Activated CD8-positive, alpha-beta T cell treated with anti-CD3 and anti-CD28 coated beads, Interleukin-2, amount 10 ng/mL, durations not matched to agents 7 days and 5 days (primary cell): ENCODE measurements at regions not wholly inside any gene's neighbourhood (a gene's known extent, or its start where the extent isn't known, plus 50 kb on each side); places are given as distances from the start of the nearest gene placed in this dataset.

Source experiments
- ATAC-seq: fragments of 150-1000 bp; cut with Tn5 transposase; one replicate; pipeline ENCODE4 v1.10.0; 2021; ENCODE audit warnings: moderate library complexity
- CTCF ChIA-PET: fragments of 350-600 bp; sonication (Branson Sonifier 250); formaldehyde crosslinking; loops from one replicate; lab custom pipeline; 2021; ENCODE audit warnings: antibody characterized with exemption; lab: Charles Lee
- POLR2A ChIA-PET: fragments of 350-600 bp; sonication (Branson Sonifier 250); formaldehyde crosslinking; loops from one replicate; lab custom pipeline; 2021; ENCODE audit warnings: antibody characterized with exemption; lab: Charles Lee
- DNase-seq: peaks from one replicate; pipeline ENCODE4 v3.0.0-alpha.2; 2020
- H3K27ac Mint-ChIP-seq: one replicate; pipeline ENCODE4 v1.8.0; 2021; ENCODE audit warnings: mild to moderate bottlenecking, mixed read lengths
- H3K27me3 Mint-ChIP-seq: one replicate; pipeline ENCODE4 v1.8.0; 2021; ENCODE audit warnings: low read depth, mixed read lengths
- H3K36me3 Mint-ChIP-seq: one replicate; pipeline ENCODE4 v1.8.0; 2021; ENCODE audit warnings: low read depth, mixed read lengths
- H3K4me1 Mint-ChIP-seq: one replicate; pipeline ENCODE4 v1.8.0; 2021; ENCODE audit warnings: low read depth, mixed read lengths
- H3K4me3 Mint-ChIP-seq: one replicate; pipeline ENCODE4 v1.8.0; 2021; ENCODE audit warnings: mild to moderate bottlenecking, mixed read lengths
- H3K9me3 Mint-ChIP-seq: one replicate; pipeline ENCODE4 v1.8.0; 2022; ENCODE audit warnings: mixed read lengths; ENCODE audit not compliant: insufficient read depth

- POLR2A ChIA-PET, result no interaction called here
- Mint-ChIP-seq H3K9me3 (no peaks in the 10 kb centered on the region), H3K4me3 (no peak overlapping the region), H3K4me1 (peaks cover 7% of the 10 kb centered on the region), H3K36me3 (no peaks in the 10 kb centered on the region), H3K27ac (no peak overlapping the region), H3K27me3 (peaks cover 13% of the 10 kb centered on the region)
- ATAC-seq, result no peak
- CTCF ChIA-PET, result interaction anchor here (0.7 to 1.2 kb wide), 2 partner anchors 69 to 83 kb away, joined by 3 read pairs; no protein-coding TSS in a partner anchor
- no peak for DNase-seq
Measured at GRCh38 chr3:5063724-5064123, 58.4 kb upstream of the ARL8B start.

- H3K4me3 Mint-ChIP-seq, result no peak overlapping the region
- peaks cover 36% of the 10 kb centered on the region for H3K27me3 Mint-ChIP-seq
- ChIA-PET CTCF (interaction anchor here (1.4 kb wide), 1 partner anchor 357 kb away, joined by 4 read pairs; no protein-coding TSS in a partner anchor), POLR2A (no interaction called here)
- ATAC-seq, result no peak
- no peak overlapping the region for H3K27ac Mint-ChIP-seq
- no peaks in the 10 kb centered on the region for H3K9me3 Mint-ChIP-seq
- no peak for DNase-seq
- no peaks in the 10 kb centered on the region for H3K36me3 Mint-ChIP-seq
- peaks cover 2% of the 10 kb centered on the region for H3K4me1 Mint-ChIP-seq
Measured at GRCh38 chr3:5068531-5069050, 53.5 kb upstream of the ARL8B start.

- Mint-ChIP-seq H3K4me3 (no peak overlapping the region), H3K27me3 (peaks cover 33% of the 10 kb centered on the region), H3K36me3 (no peaks in the 10 kb centered on the region), H3K27ac (no peak overlapping the region), H3K9me3 (no peaks in the 10 kb centered on the region), H3K4me1 (peaks cover 2% of the 10 kb centered on the region)
- ChIA-PET CTCF (interaction anchor here (0.9 kb wide), 1 partner anchor 358 kb away, joined by 4 read pairs; no protein-coding TSS in a partner anchor), POLR2A (interaction anchor here (0.6 kb wide), 1 partner anchor 22 kb away, joined by 3 read pairs; no protein-coding TSS in a partner anchor)
- DNase-seq (no peak), ATAC-seq (no peak)
Measured at GRCh38 chr3:5069627-5070026, 52.5 kb upstream of the ARL8B start.

GRCh38 chr3:5071061-5071460, 51.0 kb upstream of the ARL8B start:
- no peak overlapping the region for H3K4me3 Mint-ChIP-seq

GRCh38 chr3:5072100-5072816, 49.8 kb upstream of the ARL8B start:
- Mint-ChIP-seq H3K36me3 (no peaks in the 10 kb centered on the region), H3K27me3 (peaks cover 31% of the 10 kb centered on the region), H3K4me1 (peaks cover 2% of the 10 kb centered on the region), H3K4me3 (no peak overlapping the region), H3K27ac (no peak overlapping the region), H3K9me3 (no peaks in the 10 kb centered on the region)
- ChIA-PET POLR2A (no interaction called here), CTCF (interaction anchor here (0.7 to 1.4 kb wide), 3 partner anchors 28 to 426 kb away, joined by 3 read pairs; no protein-coding TSS in a partner anchor)
- ATAC-seq (no peak), DNase-seq (no peak)

More at GRCh38 chr3:5071061-5071460, 51.0 kb upstream of the ARL8B start:
- H3K27me3 Mint-ChIP-seq, result peaks cover 31% of the 10 kb centered on the region
- DNase-seq (no peak), ATAC-seq (no peak)
- peaks cover 2% of the 10 kb centered on the region for H3K4me1 Mint-ChIP-seq
- no peaks in the 10 kb centered on the region for H3K36me3 Mint-ChIP-seq
- H3K27ac Mint-ChIP-seq, result no peak overlapping the region
- no peaks in the 10 kb centered on the region for H3K9me3 Mint-ChIP-seq
- ChIA-PET CTCF (no interaction called here), POLR2A (no interaction called here)
